Chondrocyte (in vitro differentiated cells): ENCODE measurements at regions not wholly inside any gene's neighbourhood (a gene's known extent, or its start where the extent isn't known, plus 50 kb on each side); places are given as distances from the start of the nearest gene placed in this dataset.

Experiments used
- DNase-seq: peaks from one replicate; pipeline ENCODE4 v3.0.0; 2021; ENCODE audit warnings: mixed read lengths, low spot score
- H3K27ac Mint-ChIP-seq: one replicate; pipeline ENCODE4 v1.8.0; 2021; ENCODE audit warnings: mild to moderate bottlenecking, moderate library complexity, mixed read lengths; ENCODE audit not compliant: unreplicated experiment
- H3K27me3 Mint-ChIP-seq: 2 replicates; pipeline ENCODE4 v1.8.0; 2021; ENCODE audit warnings: low read depth, mixed read lengths
- H3K36me3 Mint-ChIP-seq: 2 replicates; pipeline ENCODE4 v1.8.0; 2021; ENCODE audit warnings: low read depth, mixed read lengths
- H3K4me1 Mint-ChIP-seq: 2 replicates; pipeline ENCODE4 v1.8.0; 2021; ENCODE audit warnings: low read depth, mild to moderate bottlenecking, mixed read lengths
- H3K4me3 Mint-ChIP-seq: one replicate; pipeline ENCODE4 v1.8.0; 2021; ENCODE audit warnings: mild to moderate bottlenecking, moderate library complexity, mixed read lengths; ENCODE audit not compliant: unreplicated experiment
- H3K9me3 Mint-ChIP-seq: 2 replicates; pipeline ENCODE4 v1.8.0; 2021; ENCODE audit warnings: low read depth, mixed read lengths
- TF ChIP-seq, protein P1 (sequence below): fragments of 200-600 bp; sonication (generic); IDR thresholded peaks from 2 replicates; pipeline ENCODE4 v1.5.0; 2021; ENCODE audit warnings: antibody characterized with exemption, mild to moderate bottlenecking, moderate library complexity

DNA sequence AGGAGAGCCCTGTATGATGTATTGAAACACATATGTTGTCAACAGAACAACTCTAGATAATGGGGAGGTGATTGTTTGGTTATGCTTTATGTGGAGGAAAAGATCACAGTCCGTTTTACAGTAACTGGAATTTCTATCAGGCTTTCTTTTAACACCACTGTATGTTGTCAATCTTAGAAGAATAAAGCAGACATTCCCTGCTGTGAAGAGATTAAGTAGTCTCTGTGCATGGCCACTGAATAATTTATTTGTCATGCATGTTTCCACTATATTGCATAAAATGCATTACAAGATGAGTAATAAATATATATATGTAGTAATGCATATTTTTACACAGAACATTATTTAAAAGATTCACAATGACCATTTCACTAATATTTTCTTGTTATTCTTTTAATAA, 440.0 kb downstream of the ANKRD7 start:
- no peaks in the 10 kb centered on the region for H3K9me3 Mint-ChIP-seq
- TF ChIP-seq, protein P1, sequence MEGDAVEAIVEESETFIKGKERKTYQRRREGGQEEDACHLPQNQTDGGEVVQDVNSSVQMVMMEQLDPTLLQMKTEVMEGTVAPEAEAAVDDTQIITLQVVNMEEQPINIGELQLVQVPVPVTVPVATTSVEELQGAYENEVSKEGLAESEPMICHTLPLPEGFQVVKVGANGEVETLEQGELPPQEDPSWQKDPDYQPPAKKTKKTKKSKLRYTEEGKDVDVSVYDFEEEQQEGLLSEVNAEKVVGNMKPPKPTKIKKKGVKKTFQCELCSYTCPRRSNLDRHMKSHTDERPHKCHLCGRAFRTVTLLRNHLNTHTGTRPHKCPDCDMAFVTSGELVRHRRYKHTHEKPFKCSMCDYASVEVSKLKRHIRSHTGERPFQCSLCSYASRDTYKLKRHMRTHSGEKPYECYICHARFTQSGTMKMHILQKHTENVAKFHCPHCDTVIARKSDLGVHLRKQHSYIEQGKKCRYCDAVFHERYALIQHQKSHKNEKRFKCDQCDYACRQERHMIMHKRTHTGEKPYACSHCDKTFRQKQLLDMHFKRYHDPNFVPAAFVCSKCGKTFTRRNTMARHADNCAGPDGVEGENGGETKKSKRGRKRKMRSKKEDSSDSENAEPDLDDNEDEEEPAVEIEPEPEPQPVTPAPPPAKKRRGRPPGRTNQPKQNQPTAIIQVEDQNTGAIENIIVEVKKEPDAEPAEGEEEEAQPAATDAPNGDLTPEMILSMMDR = no peak
- no peak overlapping the region for H3K27ac Mint-ChIP-seq
- no peaks in the 10 kb centered on the region for H3K27me3 Mint-ChIP-seq
- H3K4me3 Mint-ChIP-seq = no peak overlapping the region
- no peaks in the 10 kb centered on the region for H3K36me3 Mint-ChIP-seq
- no peaks in the 10 kb centered on the region for H3K4me1 Mint-ChIP-seq
- no peak for DNase-seq

- no peaks in the 10 kb centered on the region for H3K36me3 Mint-ChIP-seq
These were observed 446.6 kb downstream of the ANKRD7 start for GRCh38 chr7:118671149-118671548.

GRCh38 chr7:118684796-118685195, 460.3 kb downstream of the ANKRD7 start:
- Mint-ChIP-seq H3K36me3 (no peaks in the 10 kb centered on the region), H3K4me1 (peaks cover 5% of the 10 kb centered on the region), H3K27me3 (no peaks in the 10 kb centered on the region), H3K27ac (no peak overlapping the region), H3K9me3 (no peaks in the 10 kb centered on the region), H3K4me3 (no peak overlapping the region)
- no peak for DNase-seq
- TF ChIP-seq, protein P1 = no peak

More at GRCh38 chr7:118671149-118671548, 446.6 kb downstream of the ANKRD7 start:
- TF ChIP-seq, protein P1 = no peak
- no peaks in the 10 kb centered on the region for H3K4me1 Mint-ChIP-seq
- H3K4me3 Mint-ChIP-seq = no peak overlapping the region
- H3K9me3 Mint-ChIP-seq = no peaks in the 10 kb centered on the region
- DNase-seq = no peak
- no peak overlapping the region for H3K27ac Mint-ChIP-seq
- H3K27me3 Mint-ChIP-seq = peaks cover 2% of the 10 kb centered on the region

- no peaks in the 10 kb centered on the region for H3K9me3 Mint-ChIP-seq
- TF ChIP-seq, protein P1 = no peak
- H3K4me1 Mint-ChIP-seq = no peaks in the 10 kb centered on the region
- no peaks in the 10 kb centered on the region for H3K36me3 Mint-ChIP-seq
- H3K27me3 Mint-ChIP-seq = no peaks in the 10 kb centered on the region
- H3K4me3 Mint-ChIP-seq = no peak overlapping the region
- H3K27ac Mint-ChIP-seq = no peak overlapping the region
- peak; percentile 49 for DNase-seq
These were observed 464.9 kb downstream of the ANKRD7 start for GRCh38 chr7:118689403-118689802.

- Mint-ChIP-seq H3K27ac (no peak overlapping the region), H3K4me1 (no peaks in the 10 kb centered on the region), H3K4me3 (no peak overlapping the region), H3K9me3 (no peaks in the 10 kb centered on the region), H3K36me3 (no peaks in the 10 kb centered on the region), H3K27me3 (peaks cover 3% of the 10 kb centered on the region)
- TF ChIP-seq, protein P1 = no peak
- no peak for DNase-seq
These were observed 472.4 kb downstream of the ANKRD7 start for GRCh38 chr7:118696879-118697278.
